Activated naive CD4-positive, alpha-beta T cell treated with anti-CD3 and anti-CD28 coated beads, Interleukin-2, amount 50 U/mL, for 72 hours (primary cell): ENCODE measurements at regions not wholly inside any gene's neighbourhood (a gene's known extent, or its start where the extent isn't known, plus 50 kb on each side); places are given as distances from the start of the nearest gene placed in this dataset.
"Not testable (repeated sequence)": the region's sequence is repeated elsewhere in the genome, so short reads cannot be mapped to it uniquely, and the experiment has no call there.

ENCODE experiments used
- ATAC-seq, 2 donors: fragments of 150-1000 bp; cut with Tn5 transposase; 2 replicates each; pipeline ENCODE4 v1.10.0; 2021; ENCODE audit warnings: mild to moderate bottlenecking in 2 of 2, moderate library complexity in 2 of 2
- DNase-seq, 2 donors: peaks; one replicate each; pipeline ENCODE4 v3.0.0; 2021 to 2022; ENCODE audit warnings: low spot score in 2 of 2
- H3K27ac Mint-ChIP-seq, 2 donors: one replicate each; pipeline ENCODE4 v1.8.0; 2022; ENCODE audit warnings: mild to moderate bottlenecking in 2 of 2, mixed read lengths in 2 of 2
- H3K36me3 Mint-ChIP-seq, 2 donors: one replicate each; pipeline ENCODE4 v1.8.0; 2022; ENCODE audit warnings: mixed read lengths in 2 of 2
- H3K9me3 Mint-ChIP-seq, 2 donors: one replicate each; pipeline ENCODE4 v1.8.0; 2022; ENCODE audit warnings: mixed read lengths in 2 of 2

- not testable (repeated sequence) for H3K27ac Mint-ChIP-seq, DNase-seq, ATAC-seq, H3K36me3 Mint-ChIP-seq
- H3K9me3 Mint-ChIP-seq, result peaks cover 4 to 12% of the 10 kb centered on the region in 2 donors
These were observed 585.0 kb upstream of the FLRT2 start for GRCh38 chr14:84944901-84945300.

GRCh38 chr14:84959851-84960520, 570.0 kb upstream of the FLRT2 start:
- DNase-seq (no peak), ATAC-seq (no peak)
- peaks cover 21 to 38% of the 10 kb centered on the region in 2 donors for H3K9me3 Mint-ChIP-seq
- H3K36me3 Mint-ChIP-seq, result peaks cover 0 to 5% of the 10 kb centered on the region in 2 donors
- H3K27ac Mint-ChIP-seq, result no peak overlapping the region

GRCh38 chr14:84961637-84962036, 568.3 kb upstream of the FLRT2 start:
- H3K36me3 Mint-ChIP-seq, result peaks cover 0 to 5% of the 10 kb centered on the region in 2 donors
- ATAC-seq (no peak), DNase-seq (no peak)
- H3K27ac Mint-ChIP-seq, result no peak overlapping the region
- peaks cover 23 to 37% of the 10 kb centered on the region in 2 donors for H3K9me3 Mint-ChIP-seq

GRCh38 chr14:84963518-84963917, 566.4 kb upstream of the FLRT2 start:
- DNase-seq (no peak), ATAC-seq (no peak)
- Mint-ChIP-seq H3K9me3 (peaks cover 17 to 31% of the 10 kb centered on the region in 2 donors), H3K36me3 (peaks cover 0 to 5% of the 10 kb centered on the region in 2 donors), H3K27ac (no peak overlapping the region)

- Mint-ChIP-seq H3K36me3 (peaks cover 0 to 5% of the 10 kb centered on the region in 2 donors), H3K27ac (no peak overlapping the region), H3K9me3 (peaks cover 13 to 27% of the 10 kb centered on the region in 2 donors)
- DNase-seq (no peak), ATAC-seq (no peak)
These were observed 564.7 kb upstream of the FLRT2 start for GRCh38 chr14:84965279-84965678.

- DNase-seq (no peak), ATAC-seq (no peak)
- H3K9me3 Mint-ChIP-seq, result peaks cover 12 to 20% of the 10 kb centered on the region in 2 donors
- no peak overlapping the region for H3K27ac Mint-ChIP-seq
- no peaks in the 10 kb centered on the region for H3K36me3 Mint-ChIP-seq
These were observed 560.4 kb upstream of the FLRT2 start for GRCh38 chr14:84969501-84969900.

GRCh38 chr14:84975241-84975902, 554.6 kb upstream of the FLRT2 start:
- Mint-ChIP-seq H3K27ac (no peak overlapping the region), H3K36me3 (no peaks in the 10 kb centered on the region), H3K9me3 (peaks cover 12 to 19% of the 10 kb centered on the region in 2 donors)
- ATAC-seq, result no peak
- DNase-seq, result no peak

GRCh38 chr14:84976805-84977204, 553.1 kb upstream of the FLRT2 start:
- Mint-ChIP-seq H3K9me3 (peaks cover 12 to 19% of the 10 kb centered on the region in 2 donors), H3K27ac (no peak overlapping the region), H3K36me3 (no peaks in the 10 kb centered on the region)
- DNase-seq (no peak), ATAC-seq (no peak)

GRCh38 chr14:84987042-84987441, 542.9 kb upstream of the FLRT2 start:
- DNase-seq, result no peak
- ATAC-seq, result no peak
- Mint-ChIP-seq H3K27ac (no peak overlapping the region), H3K9me3 (peaks cover 9 to 27% of the 10 kb centered on the region in 2 donors), H3K36me3 (no peaks in the 10 kb centered on the region)

GRCh38 chr14:84988357-84988756, 541.6 kb upstream of the FLRT2 start:
- no peak overlapping the region for H3K27ac Mint-ChIP-seq

GRCh38 chr14:84991021-84991420, 538.9 kb upstream of the FLRT2 start:
- Mint-ChIP-seq H3K27ac (no peak overlapping the region), H3K9me3 (peaks cover 16 to 20% of the 10 kb centered on the region in 2 donors), H3K36me3 (no peaks in the 10 kb centered on the region)
- DNase-seq, result no peak
- ATAC-seq, result no peak

More at GRCh38 chr14:84988357-84988756, 541.6 kb upstream of the FLRT2 start:
- Mint-ChIP-seq H3K36me3 (no peaks in the 10 kb centered on the region), H3K9me3 (peaks cover 9 to 25% of the 10 kb centered on the region in 2 donors)
- ATAC-seq (no peak), DNase-seq (no peak)

GRCh38 chr14:84998216-84998615, 531.7 kb upstream of the FLRT2 start:
- Mint-ChIP-seq H3K36me3 (no peaks in the 10 kb centered on the region), H3K27ac (no peak overlapping the region), H3K9me3 (peaks cover 25% of the 10 kb centered on the region in 2 donors)
- no peak for DNase-seq
- ATAC-seq, result no peak

GRCh38 chr14:85002846-85003245, 527.1 kb upstream of the FLRT2 start:
- Mint-ChIP-seq H3K36me3 (no peaks in the 10 kb centered on the region), H3K9me3 (peaks cover 23 to 33% of the 10 kb centered on the region in 2 donors), H3K27ac (peak overlapping the region in 1 of 2 donors; percentile 6)
- ATAC-seq (no peak), DNase-seq (no peak)

- no peak for DNase-seq
These were observed 526.1 kb upstream of the FLRT2 start for GRCh38 chr14:85003805-85004204.

GRCh38 chr14:85009506-85009905, 520.4 kb upstream of the FLRT2 start:
- no peak for DNase-seq
- H3K9me3 Mint-ChIP-seq, result peaks cover 18 to 24% of the 10 kb centered on the region in 2 donors
- ATAC-seq, result no peak
- H3K27ac Mint-ChIP-seq, result no peak overlapping the region
- peaks cover 0 to 6% of the 10 kb centered on the region in 2 donors for H3K36me3 Mint-ChIP-seq

More at GRCh38 chr14:85003805-85004204, 526.1 kb upstream of the FLRT2 start:
- Mint-ChIP-seq H3K27ac (no peak overlapping the region), H3K9me3 (peaks cover 22 to 31% of the 10 kb centered on the region in 2 donors), H3K36me3 (peaks cover 0 to 3% of the 10 kb centered on the region in 2 donors)
- ATAC-seq, result no peak

GRCh38 chr14:85010186-85010585, 519.8 kb upstream of the FLRT2 start:
- Mint-ChIP-seq H3K36me3 (peaks cover 0 to 6% of the 10 kb centered on the region in 2 donors), H3K27ac (no peak overlapping the region), H3K9me3 (peaks cover 18 to 23% of the 10 kb centered on the region in 2 donors)
- ATAC-seq (no peak), DNase-seq (no peak)

GRCh38 chr14:85016496-85016895, 513.4 kb upstream of the FLRT2 start:
- DNase-seq, result no peak
- Mint-ChIP-seq H3K27ac (no peak overlapping the region), H3K9me3 (peaks cover 8 to 11% of the 10 kb centered on the region in 2 donors), H3K36me3 (peaks cover 0 to 8% of the 10 kb centered on the region in 2 donors)
- ATAC-seq, result no peak
